Hepatocyte (in vitro differentiated cells): ENCODE measurements at regions not wholly inside any gene's neighbourhood (a gene's known extent, or its start where the extent isn't known, plus 50 kb on each side); places are given as distances from the start of the nearest gene placed in this dataset.
A peak's percentile ranks its signal among the peaks of the same experiment; 100 is the strongest.

Source experiments
- DNase-seq: peaks from one replicate; pipeline ENCODE4 v3.0.0-alpha.2; 2016; ENCODE audit warnings: low spot score
- H2AFZ ChIP-seq: fragments of 200-600 bp; sonication (generic); 2 replicates; pipeline ENCODE4 v1.6.0; 2016; ENCODE audit warnings: antibody characterized with exemption, mild to moderate bottlenecking
- H3K27ac ChIP-seq: fragments of 200-600 bp; sonication (generic); 2 replicates; pipeline ENCODE4 v1.5.1; 2016; ENCODE audit warnings: mild to moderate bottlenecking
- H3K27me3 ChIP-seq: fragments of 200-600 bp; sonication (generic); 2 replicates; pipeline ENCODE4 v1.6.1; 2016
- H3K36me3 ChIP-seq: fragments of 200-600 bp; sonication (generic); replicated peaks from 2 replicates; pipeline ENCODE4 v1.5.1; 2016; ENCODE audit warnings: low read depth; ENCODE audit not compliant: insufficient read depth
- H3K4me1 ChIP-seq: fragments of 200-600 bp; sonication (generic); 2 replicates; pipeline ENCODE4 v1.5.1; 2016; ENCODE audit warnings: mild to moderate bottlenecking, moderate library complexity; ENCODE audit not compliant: insufficient read depth
- H3K4me2 ChIP-seq: fragments of 200-600 bp; sonication (generic); 2 replicates; pipeline ENCODE4 v1.6.0; 2016
- H3K4me3 ChIP-seq: fragments of 200-600 bp; sonication (generic); 2 replicates; pipeline ENCODE4 v1.5.1; 2016; ENCODE audit warnings: mild to moderate bottlenecking
- H3K79me2 ChIP-seq: fragments of 200-600 bp; sonication (generic); 2 replicates; pipeline ENCODE4 v1.6.0; 2017; ENCODE audit warnings: mild to moderate bottlenecking
- H3K9me2 ChIP-seq: fragments of 200-600 bp; sonication (generic); replicated peaks from 2 replicates; pipeline ENCODE4 v1.6.0; 2017; ENCODE audit warnings: mild to moderate bottlenecking; ENCODE audit not compliant: insufficient read depth
- H3K9me3 ChIP-seq: fragments of 200-600 bp; sonication (generic); 2 replicates; pipeline ENCODE4 v1.5.1; 2016; ENCODE audit warnings: low read depth, mild to moderate bottlenecking
- H4K20me1 ChIP-seq: fragments of 200-600 bp; sonication (generic); 2 replicates; pipeline ENCODE4 v1.6.0; 2016; ENCODE audit warnings: mild to moderate bottlenecking; ENCODE audit not compliant: insufficient read depth, poor library complexity, severe bottlenecking
- EZH2 ChIP-seq: fragments of 200-600 bp; sonication (generic); IDR thresholded peaks from 2 replicates; pipeline ENCODE4 v1.6.1; 2016; ENCODE audit warnings: antibody characterized with exemption, mild to moderate bottlenecking, borderline replicate concordance
- EZH2phosphoT487 ChIP-seq: fragments of 200-600 bp; sonication (generic); IDR thresholded peaks from one replicate; pipeline ENCODE4 v1.6.1; 2018; ENCODE audit warnings: antibody characterized with exemption, mild to moderate bottlenecking, low read depth, moderate library complexity; ENCODE audit not compliant: unreplicated experiment, severe bottlenecking
- WGBS: methylation state at CpG from one replicate; pipeline ENCODE4 v1.1.6; 2016; ENCODE audit warnings: low lambda C conversion rate; ENCODE audit errors: missing lambda C conversion rate; 5-methylcytosine and 5-hydroxymethylcytosine counted together
- TF ChIP-seq, protein P1 (sequence below): fragments of 200-600 bp; sonication (generic); IDR thresholded peaks from 2 replicates; pipeline ENCODE4 v1.5.1; 2016; ENCODE audit warnings: antibody characterized with exemption, mild to moderate bottlenecking; ENCODE audit not compliant: poor library complexity

DNA sequence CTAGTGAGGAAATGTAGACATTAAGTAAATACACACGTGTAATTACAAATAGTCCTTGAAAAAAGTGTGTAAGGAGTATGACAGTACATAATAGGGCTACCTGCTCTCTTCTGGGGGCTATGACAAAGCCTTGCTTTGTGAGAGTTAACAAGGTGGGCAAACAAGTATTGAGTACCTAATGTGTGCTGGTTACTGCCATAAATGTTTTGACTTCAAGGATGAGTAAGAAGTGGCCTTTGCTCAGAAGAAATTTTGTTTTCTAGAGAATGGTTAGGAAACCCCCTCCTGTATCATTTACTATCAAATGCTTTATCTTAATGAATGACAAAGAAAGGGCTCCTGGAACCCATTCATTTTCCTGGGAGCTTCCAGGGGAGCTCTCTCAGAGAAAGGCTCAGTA lies 167.0 kb upstream of the CASK start:
- Histone ChIP-seq H3K36me3 (no peaks in the 10 kb centered on the region), H3K4me1 (peaks cover 12% of the 10 kb centered on the region), H3K4me3 (no peak overlapping the region), H2AFZ (no peak overlapping the region), H3K27ac (no peak overlapping the region), H3K27me3 (no peaks in the 10 kb centered on the region), H3K9me3 (no peaks in the 10 kb centered on the region), H4K20me1 (no peaks in the 10 kb centered on the region), H3K4me2 (no peak overlapping the region), H3K79me2 (no peaks in the 10 kb centered on the region), H3K9me2 (no peaks in the 10 kb centered on the region)
- TF ChIP-seq EZH2 (no peak), EZH2phosphoT487 (no peak)
- TF ChIP-seq, protein P1, sequence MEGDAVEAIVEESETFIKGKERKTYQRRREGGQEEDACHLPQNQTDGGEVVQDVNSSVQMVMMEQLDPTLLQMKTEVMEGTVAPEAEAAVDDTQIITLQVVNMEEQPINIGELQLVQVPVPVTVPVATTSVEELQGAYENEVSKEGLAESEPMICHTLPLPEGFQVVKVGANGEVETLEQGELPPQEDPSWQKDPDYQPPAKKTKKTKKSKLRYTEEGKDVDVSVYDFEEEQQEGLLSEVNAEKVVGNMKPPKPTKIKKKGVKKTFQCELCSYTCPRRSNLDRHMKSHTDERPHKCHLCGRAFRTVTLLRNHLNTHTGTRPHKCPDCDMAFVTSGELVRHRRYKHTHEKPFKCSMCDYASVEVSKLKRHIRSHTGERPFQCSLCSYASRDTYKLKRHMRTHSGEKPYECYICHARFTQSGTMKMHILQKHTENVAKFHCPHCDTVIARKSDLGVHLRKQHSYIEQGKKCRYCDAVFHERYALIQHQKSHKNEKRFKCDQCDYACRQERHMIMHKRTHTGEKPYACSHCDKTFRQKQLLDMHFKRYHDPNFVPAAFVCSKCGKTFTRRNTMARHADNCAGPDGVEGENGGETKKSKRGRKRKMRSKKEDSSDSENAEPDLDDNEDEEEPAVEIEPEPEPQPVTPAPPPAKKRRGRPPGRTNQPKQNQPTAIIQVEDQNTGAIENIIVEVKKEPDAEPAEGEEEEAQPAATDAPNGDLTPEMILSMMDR, result no peak
- WGBS, result 46% methylated on average over 1 of the region's 1 CpG
- no peak for DNase-seq

DNA sequence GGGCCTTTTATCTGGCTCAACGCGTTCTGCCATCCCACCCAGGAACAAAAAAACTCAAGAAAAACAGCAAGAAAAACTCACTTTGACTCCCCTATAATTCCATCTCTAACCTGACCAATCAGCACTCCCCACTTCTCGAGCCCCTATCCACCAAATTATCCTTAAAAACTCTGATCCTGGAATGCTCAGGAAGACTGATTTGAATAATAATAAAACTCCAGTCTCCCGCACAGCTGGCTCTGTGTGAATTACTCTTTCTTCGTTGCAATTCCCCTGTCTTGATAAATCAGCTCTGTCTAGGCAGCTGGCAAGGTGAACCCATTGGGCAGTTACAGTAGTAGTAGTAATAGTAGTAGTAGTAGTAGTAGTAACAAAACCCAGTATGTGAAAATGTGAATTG lies 165.7 kb upstream of the CASK start:
- no peaks in the 10 kb centered on the region for H4K20me1 ChIP-seq
- H3K4me2 ChIP-seq, result no peak overlapping the region
- no peaks in the 10 kb centered on the region for H3K9me3 ChIP-seq
- no peak overlapping the region for H2AFZ ChIP-seq
- DNase-seq, result no peak
- H3K79me2 ChIP-seq, result no peaks in the 10 kb centered on the region
- WGBS, result 64% methylated on average over 5 of the region's 5 CpGs
- no peak for TF ChIP-seq EZH2phosphoT487
- TF ChIP-seq EZH2, result no peak
- TF ChIP-seq, protein P1, result no peak
- no peaks in the 10 kb centered on the region for H3K27me3 ChIP-seq
- H3K36me3 ChIP-seq, result no peaks in the 10 kb centered on the region
- peaks cover 3% of the 10 kb centered on the region for H3K4me1 ChIP-seq
- no peak overlapping the region for H3K27ac ChIP-seq
- H3K4me3 ChIP-seq, result no peak overlapping the region
- H3K9me2 ChIP-seq, result no peaks in the 10 kb centered on the region

GRCh38 chrX:42087960-42088359 lies 164.6 kb upstream of the CASK start:
- Histone ChIP-seq H3K9me2 (no peaks in the 10 kb centered on the region), H3K9me3 (no peaks in the 10 kb centered on the region), H3K4me2 (no peak overlapping the region), H4K20me1 (no peaks in the 10 kb centered on the region), H3K4me1 (no peaks in the 10 kb centered on the region), H2AFZ (no peak overlapping the region), H3K36me3 (no peaks in the 10 kb centered on the region), H3K79me2 (no peaks in the 10 kb centered on the region), H3K4me3 (no peak overlapping the region), H3K27me3 (no peaks in the 10 kb centered on the region), H3K27ac (no peak overlapping the region)
- no peak for DNase-seq
- TF ChIP-seq EZH2 (no peak), EZH2phosphoT487 (no peak)
- TF ChIP-seq, protein P1, result no peak

- Histone ChIP-seq H3K36me3 (no peaks in the 10 kb centered on the region), H3K79me2 (no peaks in the 10 kb centered on the region), H3K4me2 (no peak overlapping the region), H3K9me3 (no peaks in the 10 kb centered on the region), H3K9me2 (no peaks in the 10 kb centered on the region), H3K27ac (peak overlapping the region; percentile 58), H3K4me1 (no peaks in the 10 kb centered on the region), H2AFZ (no peak overlapping the region), H3K4me3 (no peak overlapping the region), H4K20me1 (no peaks in the 10 kb centered on the region), H3K27me3 (no peaks in the 10 kb centered on the region)
- TF ChIP-seq EZH2 (no peak), EZH2phosphoT487 (no peak)
- TF ChIP-seq, protein P1, result no peak
- WGBS, result 58% methylated on average over 4 of the region's 4 CpGs
- DNase-seq, result peak; percentile 10
These were observed 162.5 kb upstream of the CASK start for GRCh38 chrX:42085836-42086235.
